Smooth muscle cell (in vitro differentiated cells): ENCODE measurements at regions not wholly inside any gene's neighbourhood (a gene's known extent, or its start where the extent isn't known, plus 50 kb on each side); places are given as distances from the start of the nearest gene placed in this dataset.

ENCODE experiments used
- DNase-seq: peaks from one replicate; lab custom pipeline; 2025; ENCODE audit not compliant: unreplicated experiment; lab: John Stamatoyannopoulos, UW
- H2AFZ ChIP-seq: fragments of 200-600 bp; sonication (generic); 2 replicates; pipeline ENCODE4 v1.6.0; 2016; ENCODE audit warnings: antibody characterized with exemption, low read depth, mild to moderate bottlenecking
- H3F3A ChIP-seq: fragments of 200-600 bp; sonication (generic); 2 replicates; pipeline ENCODE4 v1.6.0; 2017; ENCODE audit warnings: antibody characterized with exemption, low read depth
- H3K27ac ChIP-seq: fragments of 200-600 bp; sonication (generic); 2 replicates; pipeline ENCODE4 v1.5.1; 2016; ENCODE audit warnings: low read depth, mild to moderate bottlenecking
- H3K27me3 ChIP-seq: fragments of 200-600 bp; sonication (generic); 2 replicates; pipeline ENCODE4 v1.6.1; 2016; ENCODE audit warnings: low read depth, mild to moderate bottlenecking
- H3K36me3 ChIP-seq: fragments of 200-600 bp; sonication (generic); 2 replicates; pipeline ENCODE4 v1.5.1; 2016; ENCODE audit warnings: low read depth
- H3K4me1 ChIP-seq: fragments of 200-600 bp; sonication (generic); 2 replicates; pipeline ENCODE4 v1.5.1; 2016; ENCODE audit warnings: low read depth
- H3K4me2 ChIP-seq: fragments of 200-600 bp; sonication (generic); 2 replicates; pipeline ENCODE4 v1.6.0; 2016; ENCODE audit warnings: mild to moderate bottlenecking
- H3K4me3 ChIP-seq: fragments of 200-600 bp; sonication (generic); 2 replicates; pipeline ENCODE4 v1.5.1; 2016; ENCODE audit warnings: mild to moderate bottlenecking
- H3K79me2 ChIP-seq: fragments of 200-600 bp; sonication (generic); 2 replicates; pipeline ENCODE4 v1.6.0; 2016; ENCODE audit warnings: low read depth, mild to moderate bottlenecking
- H3K9ac ChIP-seq: fragments of 200-600 bp; sonication (generic); 2 replicates; pipeline ENCODE4 v1.6.0; 2016; ENCODE audit warnings: low read depth
- H3K9me3 ChIP-seq: fragments of 200-600 bp; sonication (generic); replicated peaks from 2 replicates; pipeline ENCODE4 v1.5.1; 2016; ENCODE audit warnings: low read depth
- H4K20me1 ChIP-seq: fragments of 200-600 bp; sonication (generic); 2 replicates; pipeline ENCODE4 v1.6.0; 2016; ENCODE audit warnings: low read depth
- WGBS: methylation state at CpG from one replicate; pipeline ENCODE4 v1.1.7; 2016; ENCODE audit warnings: low lambda C conversion rate; 5-methylcytosine and 5-hydroxymethylcytosine counted together
- TF ChIP-seq, protein P1 (sequence below): fragments of 200-600 bp; sonication (generic); IDR thresholded peaks from 2 replicates; pipeline ENCODE4 v1.5.1; 2017; ENCODE audit warnings: borderline replicate concordance, mild to moderate bottlenecking, antibody characterized with exemption; ENCODE audit not compliant: insufficient read depth, poor library complexity, severe bottlenecking

DNA sequence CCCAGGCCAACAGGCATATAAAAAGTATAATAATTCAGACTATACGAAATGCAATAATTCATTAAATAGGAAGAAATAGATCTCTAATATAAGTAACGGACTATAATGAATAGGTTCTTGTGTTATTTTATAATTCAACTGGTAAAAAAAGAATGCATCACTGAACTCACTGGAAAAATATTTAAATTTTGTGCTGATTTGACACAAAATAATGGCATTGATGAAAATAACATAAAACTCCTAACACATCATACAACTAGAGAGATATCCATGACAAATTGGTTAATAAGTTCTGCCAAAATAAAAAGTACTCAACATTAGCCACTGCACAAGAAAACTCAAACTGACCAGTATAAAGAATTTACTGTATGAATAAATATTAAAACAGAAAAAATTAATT, 57.1 kb upstream of the RAB4A start:
- no peaks in the 10 kb centered on the region for H3K79me2 ChIP-seq
- no peak overlapping the region for H3K4me3 ChIP-seq
- H3K36me3 ChIP-seq, result no peaks in the 10 kb centered on the region
- no peaks in the 10 kb centered on the region for H3K27me3 ChIP-seq
- H3K27ac ChIP-seq, result no peak overlapping the region
- peaks cover 1% of the 10 kb centered on the region for H3K4me1 ChIP-seq
- H3F3A ChIP-seq, result peaks cover 11% of the 10 kb centered on the region
- no peak overlapping the region for H3K9ac ChIP-seq
- H3K9me3 ChIP-seq, result no peaks in the 10 kb centered on the region
- no peaks in the 10 kb centered on the region for H4K20me1 ChIP-seq
- TF ChIP-seq, protein P1, sequence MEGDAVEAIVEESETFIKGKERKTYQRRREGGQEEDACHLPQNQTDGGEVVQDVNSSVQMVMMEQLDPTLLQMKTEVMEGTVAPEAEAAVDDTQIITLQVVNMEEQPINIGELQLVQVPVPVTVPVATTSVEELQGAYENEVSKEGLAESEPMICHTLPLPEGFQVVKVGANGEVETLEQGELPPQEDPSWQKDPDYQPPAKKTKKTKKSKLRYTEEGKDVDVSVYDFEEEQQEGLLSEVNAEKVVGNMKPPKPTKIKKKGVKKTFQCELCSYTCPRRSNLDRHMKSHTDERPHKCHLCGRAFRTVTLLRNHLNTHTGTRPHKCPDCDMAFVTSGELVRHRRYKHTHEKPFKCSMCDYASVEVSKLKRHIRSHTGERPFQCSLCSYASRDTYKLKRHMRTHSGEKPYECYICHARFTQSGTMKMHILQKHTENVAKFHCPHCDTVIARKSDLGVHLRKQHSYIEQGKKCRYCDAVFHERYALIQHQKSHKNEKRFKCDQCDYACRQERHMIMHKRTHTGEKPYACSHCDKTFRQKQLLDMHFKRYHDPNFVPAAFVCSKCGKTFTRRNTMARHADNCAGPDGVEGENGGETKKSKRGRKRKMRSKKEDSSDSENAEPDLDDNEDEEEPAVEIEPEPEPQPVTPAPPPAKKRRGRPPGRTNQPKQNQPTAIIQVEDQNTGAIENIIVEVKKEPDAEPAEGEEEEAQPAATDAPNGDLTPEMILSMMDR, result no peak
- no peak overlapping the region for H2AFZ ChIP-seq
- DNase-seq, result no peak
- 96% methylated on average over 2 of the region's 2 CpGs for WGBS
- H3K4me2 ChIP-seq, result no peak overlapping the region

DNA sequence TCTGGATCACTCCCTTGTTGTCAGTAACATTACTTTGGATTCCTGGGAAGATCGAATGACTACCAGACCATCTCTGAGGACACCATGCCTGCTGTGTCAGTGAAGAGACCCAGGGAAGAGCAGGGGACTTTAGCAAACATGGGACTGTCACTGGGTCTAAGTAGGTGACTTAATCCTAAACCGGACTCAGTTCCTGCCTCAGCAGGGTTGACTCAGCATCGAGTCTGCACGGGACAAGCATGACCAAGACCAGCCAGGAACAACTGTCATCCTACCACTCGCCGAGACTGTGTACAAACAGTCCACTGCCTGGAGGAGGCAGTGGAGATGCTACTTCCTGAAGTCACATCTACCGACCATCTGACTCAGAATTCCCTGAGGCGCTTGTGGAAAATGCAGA, 53.2 kb upstream of the RAB4A start:
- Histone ChIP-seq H3K9me3 (no peaks in the 10 kb centered on the region), H3K4me3 (no peak overlapping the region), H2AFZ (no peak overlapping the region), H3K27ac (no peak overlapping the region), H3K9ac (no peak overlapping the region), H3K4me2 (no peak overlapping the region), H3K36me3 (no peaks in the 10 kb centered on the region), H3K79me2 (no peaks in the 10 kb centered on the region), H4K20me1 (no peaks in the 10 kb centered on the region), H3F3A (peaks cover 4% of the 10 kb centered on the region), H3K4me1 (no peaks in the 10 kb centered on the region), H3K27me3 (no peaks in the 10 kb centered on the region)
- TF ChIP-seq, protein P1, result peak; percentile 8
- 53% methylated on average over 8 of the region's 8 CpGs for WGBS
- DNase-seq, result no peak

DNA sequence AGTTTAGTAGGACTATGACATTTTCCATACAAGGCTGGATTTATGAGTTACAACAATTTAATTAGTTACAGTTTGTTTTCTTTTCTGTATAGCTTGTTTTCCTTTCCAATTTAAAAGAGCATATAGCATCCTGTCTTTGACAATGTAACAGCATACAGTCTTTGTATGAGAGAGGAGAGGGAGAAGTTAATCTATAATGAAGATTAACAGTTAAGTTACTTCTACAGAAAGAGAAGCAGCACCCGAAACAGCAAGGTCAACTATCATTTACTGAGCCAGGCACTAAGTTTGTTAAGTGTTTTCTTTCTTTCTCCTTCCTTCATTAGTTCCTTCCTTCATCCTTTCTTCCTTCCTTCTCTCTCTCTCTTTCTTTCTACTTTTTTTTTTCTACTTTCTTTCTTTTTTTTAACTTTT, 52.3 kb upstream of the RAB4A start:
- Histone ChIP-seq H2AFZ (no peak overlapping the region), H3K27ac (no peak overlapping the region), H3K4me2 (no peak overlapping the region), H3K4me3 (no peak overlapping the region), H3K9ac (no peak overlapping the region), H3K79me2 (no peaks in the 10 kb centered on the region), H3K4me1 (no peaks in the 10 kb centered on the region), H4K20me1 (no peaks in the 10 kb centered on the region), H3K36me3 (no peaks in the 10 kb centered on the region), H3K9me3 (no peaks in the 10 kb centered on the region), H3K27me3 (no peaks in the 10 kb centered on the region), H3F3A (peaks cover 4% of the 10 kb centered on the region)
- no peak for DNase-seq
- 51% methylated on average over 1 of the region's 1 CpG for WGBS
- TF ChIP-seq, protein P1, result no peak

DNA sequence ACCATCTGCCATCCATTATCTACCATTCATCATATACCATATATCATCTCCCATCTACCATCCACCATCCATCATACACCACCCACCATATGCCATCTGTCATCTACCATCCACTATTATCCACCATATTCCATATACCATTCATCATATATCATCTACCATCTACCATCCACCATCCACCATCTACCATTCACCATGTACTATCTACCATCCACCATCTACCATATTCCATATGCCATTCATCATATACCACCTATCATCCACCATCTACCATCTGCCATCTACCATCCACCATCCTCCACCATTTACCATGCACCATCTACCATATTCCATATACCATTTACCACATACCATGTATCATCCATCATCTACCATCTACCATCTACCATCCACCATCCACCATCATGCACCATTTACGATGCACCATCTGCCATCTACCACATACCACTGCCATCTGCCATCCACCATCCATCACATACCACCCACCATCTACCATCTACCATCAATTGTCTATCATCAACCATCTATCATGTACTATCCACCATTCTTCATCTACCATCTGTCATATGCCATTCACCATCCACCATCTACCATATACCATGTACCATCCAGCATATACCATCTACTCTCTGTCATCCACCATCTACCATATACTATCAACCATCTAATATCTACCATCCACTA, 50.6 kb upstream of the RAB4A start:
- Histone ChIP-seq H3K9me3 (no peaks in the 10 kb centered on the region), H4K20me1 (no peaks in the 10 kb centered on the region), H3K4me3 (no peak overlapping the region), H3K9ac (no peak overlapping the region), H3K79me2 (no peaks in the 10 kb centered on the region), H2AFZ (no peak overlapping the region), H3K36me3 (no peaks in the 10 kb centered on the region), H3K27ac (no peak overlapping the region), H3K4me1 (no peaks in the 10 kb centered on the region), H3F3A (peaks cover 4% of the 10 kb centered on the region), H3K27me3 (no peaks in the 10 kb centered on the region), H3K4me2 (no peak overlapping the region)
- WGBS, result 100% methylated on average over 1 of the region's 1 CpG
- TF ChIP-seq, protein P1, result no peak
- no peak for DNase-seq
